ENCODE measurements at regions not wholly inside any gene's neighbourhood (a gene's known extent, or its start where the extent isn't known, plus 50 kb on each side); places are given as distances from the start of the nearest gene placed in this dataset.

- no peaks in the 10 kb centered on the region for H3K4me1 ChIP-seq (ENCODE audit: control insufficient read depth in 1 of 2, insufficient read depth in 2 of 2, low read length in 2 of 2)
- no peaks in the 10 kb centered on the region for H3K9me2 ChIP-seq (ENCODE audit: insufficient read depth)
- no peak for TF ChIP-seq ELF1 (IDR thresholded peaks at IDR 0.05; ENCODE audit: borderline replicate concordance, low read depth)
- no peak for TF ChIP-seq ATF3 (IDR thresholded peaks at IDR 0.05)
- TF ChIP-seq ZFX (IDR thresholded peaks at IDR 0.05) = no peak
- no peak for TF ChIP-seq CEBPB (IDR thresholded peaks at IDR 0.05; ENCODE audit: low read depth)
- TF ChIP-seq JUND (IDR thresholded peaks at IDR 0.05) = no peak
- no peak for TF ChIP-seq SRF (IDR thresholded peaks at IDR 0.05; ENCODE audit: low read depth)
- no peak for TF ChIP-seq SIN3A (IDR thresholded peaks at IDR 0.05; ENCODE audit: low read depth)
- no peak for TF ChIP-seq YY1 (IDR thresholded peaks at IDR 0.05; ENCODE audit: extremely low read depth, insufficient replicate concordance, low read depth, low read length)
- TF ChIP-seq POLR2AphosphoS5 (IDR thresholded peaks at IDR 0.05; ENCODE audit: low read depth, low read length) = no peak
- TF ChIP-seq REST (IDR thresholded peaks at IDR 0.05; ENCODE audit: low read depth) = no peak
- TF ChIP-seq EZH2 (IDR thresholded peaks at IDR 0.05) = no peak
- no peak for TF ChIP-seq RAD21 (IDR thresholded peaks at IDR 0.05; ENCODE audit: low read depth)
- no peak for TF ChIP-seq ZNF274 (IDR thresholded peaks at IDR 0.05; ENCODE audit: low read depth, low read length)
- no peak for TF ChIP-seq FOSL1 (IDR thresholded peaks at IDR 0.05; ENCODE audit: low read depth)
- TF ChIP-seq TCF7L2 (IDR thresholded peaks at IDR 0.05; ENCODE audit: borderline replicate concordance, extremely low read depth, insufficient read depth, insufficient read length) = no peak
- TF ChIP-seq SP1 (IDR thresholded peaks at IDR 0.05; ENCODE audit: low read depth) = no peak
- no peaks in the 10 kb centered on the region for H3K36me3 ChIP-seq (ENCODE audit: control insufficient read depth in 1 of 2, insufficient read depth in 2 of 2, low read length in 2 of 2)
- ChIA-PET CTCF (no interaction called here), RAD21 (ENCODE audit: low non-redundant PET in 1 of 2, low total read pairs in 2 of 2, uncharacterized antibody in 2 of 2, unreplicated experiment in 2 of 2) (no interaction called here), POLR2A (no interaction called here)
- no peaks in the 10 kb centered on the region for H3K27me3 ChIP-seq (ENCODE audit: insufficient read depth, low read length)
- no peaks in the 10 kb centered on the region for H3K9me3 ChIP-seq (ENCODE audit: control insufficient read depth in 1 of 2, insufficient read depth in 1 of 2, low read depth in 1 of 2, low read length in 2 of 2)
- no peak overlapping the region for H3K9ac ChIP-seq (ENCODE audit: low read length)
- H4K20me1 ChIP-seq (ENCODE audit: insufficient read depth) = no peaks in the 10 kb centered on the region
- no TSS peak for BruUV-seq (replicated peaks)
- intact Hi-C loops (cut with micrococcal nuclease) = no loop called here
- no peak overlapping the region for H3K4me2 ChIP-seq (ENCODE audit: low read length)
- no peak for DNase-seq (ENCODE audit: low read depth, low spot score)
- no peak for ATAC-seq
- H3K4me3 ChIP-seq (replicated peaks in 1 of 2; ENCODE audit: low read depth in 1 of 2, low read length in 2 of 2) = no peak overlapping the region
- H2AFZ ChIP-seq (ENCODE audit: low read depth, low read length, poor library complexity, severe bottlenecking) = no peak overlapping the region
- no peaks in the 10 kb centered on the region for H3K79me2 ChIP-seq (ENCODE audit: insufficient read depth, low read length)
- H3K27ac ChIP-seq (ENCODE audit: low read depth, low read length) = no peak overlapping the region
These were observed 395.4 kb downstream of the CSNK1G3 start for GRCh38 chr5:123907349-123907748.

Data from HCT116 (cell line).